Hepatocyte (in vitro differentiated cells): ENCODE measurements at regions not wholly inside any gene's neighbourhood (a gene's known extent, or its start where the extent isn't known, plus 50 kb on each side); places are given as distances from the start of the nearest gene placed in this dataset.

Experiments used
- DNase-seq: peaks from one replicate; pipeline ENCODE4 v3.0.0-alpha.2; 2016; ENCODE audit warnings: low spot score
- H2AFZ ChIP-seq: fragments of 200-600 bp; sonication (generic); 2 replicates; pipeline ENCODE4 v1.6.0; 2016; ENCODE audit warnings: antibody characterized with exemption, mild to moderate bottlenecking
- H3K27ac ChIP-seq: fragments of 200-600 bp; sonication (generic); 2 replicates; pipeline ENCODE4 v1.5.1; 2016; ENCODE audit warnings: mild to moderate bottlenecking
- H3K27me3 ChIP-seq: fragments of 200-600 bp; sonication (generic); 2 replicates; pipeline ENCODE4 v1.6.1; 2016
- H3K36me3 ChIP-seq: fragments of 200-600 bp; sonication (generic); replicated peaks from 2 replicates; pipeline ENCODE4 v1.5.1; 2016; ENCODE audit warnings: low read depth; ENCODE audit not compliant: insufficient read depth
- H3K4me1 ChIP-seq: fragments of 200-600 bp; sonication (generic); 2 replicates; pipeline ENCODE4 v1.5.1; 2016; ENCODE audit warnings: mild to moderate bottlenecking, moderate library complexity; ENCODE audit not compliant: insufficient read depth
- H3K4me2 ChIP-seq: fragments of 200-600 bp; sonication (generic); 2 replicates; pipeline ENCODE4 v1.6.0; 2016
- H3K4me3 ChIP-seq: fragments of 200-600 bp; sonication (generic); 2 replicates; pipeline ENCODE4 v1.5.1; 2016; ENCODE audit warnings: mild to moderate bottlenecking
- H3K79me2 ChIP-seq: fragments of 200-600 bp; sonication (generic); 2 replicates; pipeline ENCODE4 v1.6.0; 2017; ENCODE audit warnings: mild to moderate bottlenecking
- H3K9me2 ChIP-seq: fragments of 200-600 bp; sonication (generic); replicated peaks from 2 replicates; pipeline ENCODE4 v1.6.0; 2017; ENCODE audit warnings: mild to moderate bottlenecking; ENCODE audit not compliant: insufficient read depth
- H3K9me3 ChIP-seq: fragments of 200-600 bp; sonication (generic); 2 replicates; pipeline ENCODE4 v1.5.1; 2016; ENCODE audit warnings: low read depth, mild to moderate bottlenecking
- H4K20me1 ChIP-seq: fragments of 200-600 bp; sonication (generic); 2 replicates; pipeline ENCODE4 v1.6.0; 2016; ENCODE audit warnings: mild to moderate bottlenecking; ENCODE audit not compliant: insufficient read depth, poor library complexity, severe bottlenecking
- CTCF ChIP-seq: fragments of 200-600 bp; sonication (generic); IDR thresholded peaks from 2 replicates; pipeline ENCODE4 v1.5.1; 2016; ENCODE audit warnings: antibody characterized with exemption, mild to moderate bottlenecking; ENCODE audit not compliant: poor library complexity
- EZH2 ChIP-seq: fragments of 200-600 bp; sonication (generic); IDR thresholded peaks from 2 replicates; pipeline ENCODE4 v1.6.1; 2016; ENCODE audit warnings: antibody characterized with exemption, mild to moderate bottlenecking, borderline replicate concordance
- EZH2phosphoT487 ChIP-seq: fragments of 200-600 bp; sonication (generic); IDR thresholded peaks from one replicate; pipeline ENCODE4 v1.6.1; 2018; ENCODE audit warnings: antibody characterized with exemption, mild to moderate bottlenecking, low read depth, moderate library complexity; ENCODE audit not compliant: unreplicated experiment, severe bottlenecking
- WGBS: methylation state at CpG from one replicate; pipeline ENCODE4 v1.1.6; 2016; ENCODE audit warnings: low lambda C conversion rate; ENCODE audit errors: missing lambda C conversion rate; 5-methylcytosine and 5-hydroxymethylcytosine counted together

GRCh38 chr4:82042042-82042441, 331.7 kb downstream of the HNRNPD start:
- peaks cover 39% of the 10 kb centered on the region for H3K27me3 ChIP-seq
- no peaks in the 10 kb centered on the region for H3K9me3 ChIP-seq
- peaks cover 37% of the 10 kb centered on the region for H3K79me2 ChIP-seq
- no peak for TF ChIP-seq EZH2phosphoT487
- TF ChIP-seq CTCF = no peak
- TF ChIP-seq EZH2 = no peak
- no peaks in the 10 kb centered on the region for H4K20me1 ChIP-seq
- WGBS = 77% methylated on average over 3 of the region's 3 CpGs
- H3K36me3 ChIP-seq = no peaks in the 10 kb centered on the region
- no peaks in the 10 kb centered on the region for H3K9me2 ChIP-seq
- peak overlapping the region; percentile 98 for H3K4me2 ChIP-seq
- no peak overlapping the region for H3K4me3 ChIP-seq
- H3K27ac ChIP-seq = peak overlapping the region; percentile 90
- H2AFZ ChIP-seq = no peak overlapping the region
- no peak for DNase-seq
- H3K4me1 ChIP-seq = peaks cover 9% of the 10 kb centered on the region

- TF ChIP-seq EZH2 = no peak
- no peak for TF ChIP-seq EZH2phosphoT487
- TF ChIP-seq CTCF = no peak
- Histone ChIP-seq H3K4me2 (no peak overlapping the region), H2AFZ (no peak overlapping the region), H3K79me2 (peaks cover 60% of the 10 kb centered on the region), H3K4me1 (peaks cover 6% of the 10 kb centered on the region), H3K9me2 (no peaks in the 10 kb centered on the region), H3K36me3 (no peaks in the 10 kb centered on the region), H3K27ac (no peak overlapping the region), H4K20me1 (no peaks in the 10 kb centered on the region), H3K9me3 (no peaks in the 10 kb centered on the region), H3K27me3 (peaks cover 18% of the 10 kb centered on the region), H3K4me3 (no peak overlapping the region)
- no peak for DNase-seq
- 76% methylated on average over 2 of the region's 2 CpGs for WGBS
These were observed 334.9 kb downstream of the HNRNPD start for GRCh38 chr4:82038936-82039335.

GRCh38 chr4:82036181-82036580, 337.6 kb downstream of the HNRNPD start:
- H3K79me2 ChIP-seq = peaks cover 57% of the 10 kb centered on the region
- no peaks in the 10 kb centered on the region for H3K9me3 ChIP-seq
- TF ChIP-seq CTCF = no peak
- no peak for TF ChIP-seq EZH2
- TF ChIP-seq EZH2phosphoT487 = no peak
- H3K27ac ChIP-seq = no peak overlapping the region
- no peaks in the 10 kb centered on the region for H3K36me3 ChIP-seq
- H3K9me2 ChIP-seq = no peaks in the 10 kb centered on the region
- no peak for DNase-seq
- peaks cover 6% of the 10 kb centered on the region for H3K27me3 ChIP-seq
- H2AFZ ChIP-seq = no peak overlapping the region
- 97% methylated on average over 1 of the region's 1 CpG for WGBS
- no peak overlapping the region for H3K4me3 ChIP-seq
- no peaks in the 10 kb centered on the region for H3K4me1 ChIP-seq
- no peak overlapping the region for H3K4me2 ChIP-seq
- H4K20me1 ChIP-seq = no peaks in the 10 kb centered on the region

- no peak overlapping the region for H3K4me2 ChIP-seq
- no peaks in the 10 kb centered on the region for H3K9me2 ChIP-seq
- H3K27me3 ChIP-seq = no peaks in the 10 kb centered on the region
- H2AFZ ChIP-seq = no peak overlapping the region
- H3K36me3 ChIP-seq = no peaks in the 10 kb centered on the region
- WGBS = 98% methylated on average over 2 of the region's 2 CpGs
- H4K20me1 ChIP-seq = no peaks in the 10 kb centered on the region
- no peaks in the 10 kb centered on the region for H3K4me1 ChIP-seq
- TF ChIP-seq CTCF (no peak), EZH2 (no peak), EZH2phosphoT487 (no peak)
- no peak overlapping the region for H3K4me3 ChIP-seq
- peaks cover 50% of the 10 kb centered on the region for H3K79me2 ChIP-seq
- H3K9me3 ChIP-seq = no peaks in the 10 kb centered on the region
- DNase-seq = no peak
- no peak overlapping the region for H3K27ac ChIP-seq
These were observed 338.9 kb downstream of the HNRNPD start for GRCh38 chr4:82034878-82035277.
